Gastrocnemius medialis (tissue), 4 donors: ENCODE measurements at regions not wholly inside any gene's neighbourhood (a gene's known extent, or its start where the extent isn't known, plus 50 kb on each side); places are given as distances from the start of the nearest gene placed in this dataset.

Source experiments
- ATAC-seq, 2 donors: fragments of 150-250 bp; one replicate each; pipeline ENCODE4 v1.9.1; 2016
- DNase-seq, 2 donors: peaks; one replicate each; pipeline ENCODE4 v3.0.0-alpha.2; 2019
- H3K27ac ChIP-seq, 4 donors: fragments of 200-600 bp; sonication (generic); 1 replicate in 1 of 4; 2 replicates in 3 of 4; pipeline ENCODE4 v1.5.1; 2016 to 2018; ENCODE audit warnings: mild to moderate bottlenecking in 2 of 4, moderate library complexity in 1 of 4
- H3K27me3 ChIP-seq, 3 donors: fragments of 200-600 bp; sonication (generic) in 2 of 3; 1 replicate in 1 of 3; 2 replicates in 2 of 3; pipeline versions ENCODE4 v1.5.1 to v1.6.0; 2016 to 2019; ENCODE audit warnings: mild to moderate bottlenecking in 1 of 3, moderate library complexity in 1 of 3
- H3K36me3 ChIP-seq, 2 donors: fragments of 200-600 bp; sonication (generic) in 1 of 2; one replicate each; pipeline ENCODE4 v1.5.1; 2017 to 2018
- H3K4me1 ChIP-seq, 2 donors: fragments of 200-600 bp; sonication (generic) in 1 of 2; one replicate each; pipeline ENCODE4 v1.5.1; 2016 to 2017; ENCODE audit warnings: mild to moderate bottlenecking in 2 of 2
- H3K4me3 ChIP-seq, 4 donors: fragments of 200-600 bp; sonication (generic) in 3 of 4; 1 replicate in 1 of 4; 2 replicates in 3 of 4; pipeline ENCODE4 v1.5.1; 2016 to 2019; ENCODE audit warnings: mild to moderate bottlenecking in 2 of 4
- H3K9me3 ChIP-seq, 3 donors: fragments of 200-600 bp; sonication (generic) in 2 of 3; 1 replicate in 1 of 3; 2 replicates in 2 of 3; pipeline ENCODE4 v1.5.1; 2016 to 2019
- CTCF ChIP-seq, 5 experiments: fragments of 450-650 bp in 3 of 5; fragments of 200-600 bp in 2 of 5; sonication (generic) in 2 of 5; IDR thresholded peaks in 4 of 5; conservative IDR thresholded peaks in 1 of 5; 1 replicate in 4 of 5; 2 replicates in 1 of 5; pipeline ENCODE4 v1.5.1; 2016 to 2019; ENCODE audit warnings: antibody characterized with exemption in 5 of 5, mild to moderate bottlenecking in 3 of 5, moderate library complexity in 3 of 5
- POLR2A ChIP-seq, 2 donors: fragments of 450-650 bp; IDR thresholded peaks; one replicate each; pipeline ENCODE4 v1.6.1; 2017; ENCODE audit warnings: antibody characterized with exemption in 2 of 2, mild to moderate bottlenecking in 2 of 2, moderate library complexity in 2 of 2
- in situ Hi-C, 4 donors: fragments of 200-750 bp; cut with MboI; loops; one replicate each; pipeline versions ENCODE4 v1.15.0 to v1.8.0; 2017; ENCODE audit warnings: low sequenced_read_pairs in 4 of 4
- intact Hi-C: fragments of 100-400 bp; cut with DNase I; formaldehyde crosslinking; loops from one replicate; pipeline ENCODE4 v1.15.1; 2023; ENCODE audit warnings: low total_unique reads

- Histone ChIP-seq H3K4me3 (no peak overlapping the region), H3K4me1 (no peaks in the 10 kb centered on the region)
Measured at GRCh38 chr13:82370316-82370715, 1512.0 kb downstream of the SLITRK1 start.

GRCh38 chr13:82364525-82364924, 1517.7 kb downstream of the SLITRK1 start:
- DNase-seq, result no peak
- no peaks in the 10 kb centered on the region for H3K27me3 ChIP-seq
- in situ Hi-C loops (no loop called here), intact Hi-C loops (no loop called here)
- no peak for ATAC-seq
- H3K9me3 ChIP-seq, result no peaks in the 10 kb centered on the region
- H3K36me3 ChIP-seq, result no peaks in the 10 kb centered on the region
- H3K4me3 ChIP-seq, result no peak overlapping the region
- no peaks in the 10 kb centered on the region for H3K4me1 ChIP-seq
- TF ChIP-seq CTCF (IDR thresholded peaks at IDR 0.05 in 4 of 5, conservative IDR thresholded peaks at IDR 0.05 in 1 of 5), result no peak
- TF ChIP-seq POLR2A (IDR thresholded peaks at IDR 0.05), result no peak
- H3K27ac ChIP-seq, result no peak overlapping the region

More at GRCh38 chr13:82370316-82370715, 1512.0 kb downstream of the SLITRK1 start:
- no peaks in the 10 kb centered on the region for H3K36me3 ChIP-seq
- TF ChIP-seq CTCF (IDR thresholded peaks at IDR 0.05 in 4 of 5, conservative IDR thresholded peaks at IDR 0.05 in 1 of 5) (no peak), POLR2A (IDR thresholded peaks at IDR 0.05) (no peak)
- no peak overlapping the region for H3K27ac ChIP-seq
- in situ Hi-C loops (no loop called here), intact Hi-C loops (no loop called here)
- H3K27me3 ChIP-seq, result no peaks in the 10 kb centered on the region
- DNase-seq (no peak), ATAC-seq (no peak)
- H3K9me3 ChIP-seq, result no peaks in the 10 kb centered on the region

GRCh38 chr13:82358284-82358683, 1524.0 kb downstream of the SLITRK1 start:
- H3K9me3 ChIP-seq, result no peaks in the 10 kb centered on the region
- no peak for DNase-seq
- TF ChIP-seq POLR2A (IDR thresholded peaks at IDR 0.05) (no peak), CTCF (IDR thresholded peaks at IDR 0.05 in 4 of 5, conservative IDR thresholded peaks at IDR 0.05 in 1 of 5) (no peak)
- in situ Hi-C loops, result no loop called here
- H3K27ac ChIP-seq, result no peak overlapping the region
- no peak for ATAC-seq
- intact Hi-C loops, result no loop called here
- no peaks in the 10 kb centered on the region for H3K4me1 ChIP-seq
- no peak overlapping the region for H3K4me3 ChIP-seq
- H3K36me3 ChIP-seq, result no peaks in the 10 kb centered on the region
- no peaks in the 10 kb centered on the region for H3K27me3 ChIP-seq

GRCh38 chr13:82356667-82357410, 1525.4 kb downstream of the SLITRK1 start:
- Histone ChIP-seq H3K27me3 (no peaks in the 10 kb centered on the region), H3K9me3 (no peaks in the 10 kb centered on the region), H3K36me3 (no peaks in the 10 kb centered on the region), H3K4me1 (no peaks in the 10 kb centered on the region), H3K27ac (no peak overlapping the region), H3K4me3 (no peak overlapping the region)
- TF ChIP-seq CTCF (IDR thresholded peaks at IDR 0.05 in 4 of 5, conservative IDR thresholded peaks at IDR 0.05 in 1 of 5) (no peak), POLR2A (IDR thresholded peaks at IDR 0.05) (no peak)
- ATAC-seq, result no peak
- intact Hi-C loops, result no loop called here
- in situ Hi-C loops, result no loop called here
- DNase-seq, result no peak

GRCh38 chr13:82344867-82345266, 1537.4 kb downstream of the SLITRK1 start:
- H3K9me3 ChIP-seq, result no peaks in the 10 kb centered on the region
- no peak overlapping the region for H3K4me3 ChIP-seq
- H3K36me3 ChIP-seq, result no peaks in the 10 kb centered on the region
- no peaks in the 10 kb centered on the region for H3K27me3 ChIP-seq
- in situ Hi-C loops, result no loop called here
- DNase-seq (no peak), ATAC-seq (no peak)
- no peak overlapping the region for H3K27ac ChIP-seq
- TF ChIP-seq CTCF (IDR thresholded peaks at IDR 0.05 in 4 of 5, conservative IDR thresholded peaks at IDR 0.05 in 1 of 5), result no peak
- no peak for TF ChIP-seq POLR2A (IDR thresholded peaks at IDR 0.05)
- no peaks in the 10 kb centered on the region for H3K4me1 ChIP-seq
- intact Hi-C loops, result no loop called here
